NOMO-1 treated with dmso at 0.1 percent for 144 hours (cell line): ENCODE measurements at regions not wholly inside any gene's neighbourhood (a gene's known extent, or its start where the extent isn't known, plus 50 kb on each side); places are given as distances from the start of the nearest gene placed in this dataset.
"Not testable (repeated sequence)": the region's sequence is repeated elsewhere in the genome, so short reads cannot be mapped to it uniquely, and the experiment has no call there.

ENCODE experiments used
- DNase-seq: peaks from one replicate; lab custom pipeline; 2025; ENCODE audit not compliant: unreplicated experiment; lab: John Stamatoyannopoulos, UW

- DNase-seq: no peak
These were observed 103.6 kb upstream of the RMP24 start for GRCh38 chr18:35868915-35869314.

GRCh38 chr18:35871337-35871736 lies 101.1 kb upstream of the RMP24 start:
- DNase-seq: no peak

GRCh38 chr18:35875566-35875965 lies 96.9 kb upstream of the RMP24 start:
- no peak for DNase-seq

- no peak for DNase-seq
These were observed 96.2 kb upstream of the RMP24 start for GRCh38 chr18:35876243-35876642.

GRCh38 chr18:35880788-35881455 lies 91.6 kb upstream of the RMP24 start:
- DNase-seq: no peak

- DNase-seq: no peak
These were observed 84.2 kb upstream of the RMP24 start for GRCh38 chr18:35888329-35888728.

GRCh38 chr18:35889677-35890076 lies 82.8 kb upstream of the RMP24 start:
- no peak for DNase-seq

GRCh38 chr18:35890323-35890722 lies 82.2 kb upstream of the RMP24 start:
- DNase-seq: no peak

- DNase-seq: no peak
These were observed 80.4 kb upstream of the RMP24 start for GRCh38 chr18:35892118-35892517.

- DNase-seq: not testable (repeated sequence)
These were observed 75.0 kb upstream of the RMP24 start for GRCh38 chr18:35897481-35897880.

- DNase-seq: no peak
These were observed 68.0 kb upstream of the RMP24 start for GRCh38 chr18:35904389-35905037.

GRCh38 chr18:35905436-35905835 lies 67.0 kb upstream of the RMP24 start:
- no peak for DNase-seq

- DNase-seq: not testable (repeated sequence)
These were observed 66.2 kb upstream of the RMP24 start for GRCh38 chr18:35906291-35906690.

- no peak for DNase-seq
These were observed 62.2 kb upstream of the RMP24 start for GRCh38 chr18:35910327-35910726.

- peak; percentile 58 for DNase-seq
These were observed 60.1 kb upstream of the RMP24 start for GRCh38 chr18:35912332-35912731.

- DNase-seq: no peak
These were observed 57.4 kb upstream of the RMP24 start for GRCh38 chr18:35915056-35915455.

- no peak for DNase-seq
These were observed 55.4 kb upstream of the RMP24 start for GRCh38 chr18:35917043-35917442.

GRCh38 chr18:35918564-35918963 lies 53.9 kb upstream of the RMP24 start:
- DNase-seq: no peak

- DNase-seq: no peak
These were observed 53.3 kb upstream of the RMP24 start for GRCh38 chr18:35919179-35919578.

GRCh38 chr18:35920623-35921022 lies 51.9 kb upstream of the RMP24 start:
- no peak for DNase-seq
